DND-41 (cell line): ENCODE measurements at regions not wholly inside any gene's neighbourhood (a gene's known extent, or its start where the extent isn't known, plus 50 kb on each side); places are given as distances from the start of the nearest gene placed in this dataset.

Experiments used
- ATAC-seq: fragments of 200-7000 bp; cut with Tn5 transposase; 3 replicates; pipeline ENCODE4 v1.9.1; 2021; ENCODE audit warnings: low read depth; ENCODE audit not compliant: insufficient read depth
- DNase-seq: peaks from one replicate; pipeline ENCODE4 v3.0.0-alpha.2; 2020
- H2AFZ ChIP-seq: 2 replicates; pipeline ENCODE4 v1.6.0; 2012; ENCODE audit warnings: low read depth, low read length
- H3K27ac ChIP-seq: 2 replicates; pipeline ENCODE4 v1.5.1; 2012; ENCODE audit warnings: low read length, inconsistent platforms
- H3K27me3 ChIP-seq: fragments of 200-600 bp; sonication (generic); 2 replicates; pipeline ENCODE4 v1.6.0; 2012; ENCODE audit warnings: low read length, mild to moderate bottlenecking, inconsistent platforms; ENCODE audit not compliant: insufficient read depth, poor library complexity
- H3K36me3 ChIP-seq: 2 replicates; pipeline ENCODE4 v1.5.1; 2012; ENCODE audit warnings: low read length, inconsistent platforms; ENCODE audit not compliant: insufficient read depth
- H3K4me1 ChIP-seq: 2 replicates; pipeline ENCODE4 v1.5.1; 2012; ENCODE audit warnings: mild to moderate bottlenecking, low read length; ENCODE audit not compliant: insufficient read depth
- H3K4me2 ChIP-seq: 2 replicates; pipeline ENCODE4 v1.6.0; 2012; ENCODE audit warnings: mild to moderate bottlenecking, moderate library complexity, low read length, inconsistent platforms; ENCODE audit not compliant: insufficient read depth
- H3K4me3 ChIP-seq, 2 experiments: fragments of 200-600 bp in 1 of 2; shearing (Covaris generic) in 1 of 2; 2 replicates each; pipeline ENCODE4 v1.5.1; 2012 to 2016; ENCODE audit warnings: inconsistent platforms in 2 of 2, low read length in 2 of 2, mild to moderate bottlenecking in 2 of 2, low read depth in 1 of 2, moderate library complexity in 1 of 2
- H3K79me2 ChIP-seq: 2 replicates; pipeline ENCODE4 v1.6.0; 2012; ENCODE audit warnings: low read length, inconsistent platforms; ENCODE audit not compliant: insufficient read depth
- H3K9ac ChIP-seq: 2 replicates; pipeline ENCODE4 v1.6.0; 2012; ENCODE audit warnings: low read depth, mild to moderate bottlenecking, inconsistent platforms, low read length, moderate library complexity
- H3K9me3 ChIP-seq: 2 replicates; pipeline ENCODE4 v1.5.1; 2012; ENCODE audit warnings: low read length, moderate library complexity, mild to moderate bottlenecking, inconsistent platforms; ENCODE audit not compliant: insufficient read depth, severe bottlenecking
- H4K20me1 ChIP-seq: 2 replicates; pipeline ENCODE4 v1.6.0; 2012; ENCODE audit warnings: low read length; ENCODE audit not compliant: insufficient read depth
- CTCF ChIP-seq: IDR thresholded peaks from 2 replicates; pipeline ENCODE4 v1.5.1; 2012; ENCODE audit warnings: borderline replicate concordance, low read length, moderate library complexity, mild to moderate bottlenecking; ENCODE audit not compliant: poor library complexity, severe bottlenecking; ENCODE audit errors: extremely low read depth
- EZH2 ChIP-seq: IDR thresholded peaks from 3 replicates; pipeline ENCODE4 v1.6.1; 2012; ENCODE audit warnings: borderline replicate concordance, low read depth, mild to moderate bottlenecking, moderate library complexity, low read length, inconsistent platforms; ENCODE audit not compliant: severe bottlenecking

- no peaks in the 10 kb centered on the region for H3K4me1 ChIP-seq
- H2AFZ ChIP-seq: no peak overlapping the region
- no peaks in the 10 kb centered on the region for H3K27me3 ChIP-seq
- no peak overlapping the region for H3K4me3 ChIP-seq
- H3K36me3 ChIP-seq: no peaks in the 10 kb centered on the region
- no peak overlapping the region for H3K27ac ChIP-seq
- H3K9ac ChIP-seq: no peak overlapping the region
- DNase-seq: no peak
- no peaks in the 10 kb centered on the region for H4K20me1 ChIP-seq
- H3K79me2 ChIP-seq: no peaks in the 10 kb centered on the region
- no peaks in the 10 kb centered on the region for H3K9me3 ChIP-seq
- H3K4me2 ChIP-seq: no peak overlapping the region
- TF ChIP-seq EZH2 (no peak), CTCF (no peak)
- ATAC-seq: no peak
Measured at GRCh38 chr9:25427898-25428297, 250.3 kb downstream of the TUSC1 start.

- ATAC-seq (no peak), DNase-seq (no peak)
- TF ChIP-seq CTCF: no peak
- no peak for TF ChIP-seq EZH2
- Histone ChIP-seq H3K9ac (no peak overlapping the region), H4K20me1 (no peaks in the 10 kb centered on the region), H3K36me3 (no peaks in the 10 kb centered on the region), H3K27me3 (no peaks in the 10 kb centered on the region), H2AFZ (no peak overlapping the region), H3K4me1 (no peaks in the 10 kb centered on the region), H3K4me2 (no peak overlapping the region), H3K4me3 (no peak overlapping the region), H3K9me3 (no peaks in the 10 kb centered on the region), H3K27ac (no peak overlapping the region), H3K79me2 (no peaks in the 10 kb centered on the region)
Measured at GRCh38 chr9:25427290-25427689, 251.0 kb downstream of the TUSC1 start.

- no peaks in the 10 kb centered on the region for H3K79me2 ChIP-seq
- TF ChIP-seq EZH2: no peak
- TF ChIP-seq CTCF: no peak
- no peak overlapping the region for H3K27ac ChIP-seq
- ATAC-seq (no peak), DNase-seq (no peak)
- no peaks in the 10 kb centered on the region for H3K9me3 ChIP-seq
- no peak overlapping the region for H3K4me2 ChIP-seq
- no peaks in the 10 kb centered on the region for H4K20me1 ChIP-seq
- no peaks in the 10 kb centered on the region for H3K4me1 ChIP-seq
- H2AFZ ChIP-seq: no peak overlapping the region
- no peaks in the 10 kb centered on the region for H3K36me3 ChIP-seq
- H3K9ac ChIP-seq: no peak overlapping the region
- no peak overlapping the region for H3K4me3 ChIP-seq
- no peaks in the 10 kb centered on the region for H3K27me3 ChIP-seq
Measured at GRCh38 chr9:25421560-25421959, 256.7 kb downstream of the TUSC1 start.

GRCh38 chr9:25418974-25419373 is 259.3 kb downstream of the TUSC1 start:
- Histone ChIP-seq H3K4me3 (no peak overlapping the region), H3K36me3 (no peaks in the 10 kb centered on the region), H3K27ac (no peak overlapping the region), H3K9ac (no peak overlapping the region), H4K20me1 (no peaks in the 10 kb centered on the region), H3K9me3 (no peaks in the 10 kb centered on the region), H3K79me2 (no peaks in the 10 kb centered on the region), H3K4me2 (no peak overlapping the region), H3K4me1 (no peaks in the 10 kb centered on the region), H2AFZ (no peak overlapping the region), H3K27me3 (no peaks in the 10 kb centered on the region)
- no peak for DNase-seq
- TF ChIP-seq CTCF (no peak), EZH2 (no peak)
- ATAC-seq: no peak
